Nephron progenitor cell (in vitro differentiated cells): ENCODE measurements at regions not wholly inside any gene's neighbourhood (a gene's known extent, or its start where the extent isn't known, plus 50 kb on each side); places are given as distances from the start of the nearest gene placed in this dataset.

Source experiments
- DNase-seq: peaks from one replicate; pipeline ENCODE4 v3.0.0; 2021
- H3K27ac Mint-ChIP-seq: 2 replicates; pipeline ENCODE4 v1.8.0; 2021; ENCODE audit warnings: mild to moderate bottlenecking, moderate library complexity, mixed read lengths
- H3K27me3 Mint-ChIP-seq: 2 replicates; pipeline ENCODE4 v1.8.0; 2021; ENCODE audit warnings: mild to moderate bottlenecking, low read depth, mixed read lengths; ENCODE audit not compliant: poor library complexity
- H3K36me3 Mint-ChIP-seq: 2 replicates; pipeline ENCODE4 v1.8.0; 2021; ENCODE audit warnings: low read depth, mixed read lengths
- H3K4me1 Mint-ChIP-seq: 2 replicates; pipeline ENCODE4 v1.8.0; 2021; ENCODE audit warnings: mixed read lengths
- H3K4me3 Mint-ChIP-seq: 2 replicates; pipeline ENCODE4 v1.8.0; 2021; ENCODE audit warnings: mild to moderate bottlenecking, moderate library complexity, mixed read lengths
- H3K9me3 Mint-ChIP-seq: 2 replicates; pipeline ENCODE4 v1.8.0; 2021; ENCODE audit warnings: mild to moderate bottlenecking, moderate library complexity, mixed read lengths
- TF ChIP-seq, protein P1 (sequence below): fragments of 200-600 bp; sonication (generic); IDR thresholded peaks from 2 replicates; pipeline ENCODE4 v1.5.0; 2021; ENCODE audit warnings: antibody characterized with exemption

DNA sequence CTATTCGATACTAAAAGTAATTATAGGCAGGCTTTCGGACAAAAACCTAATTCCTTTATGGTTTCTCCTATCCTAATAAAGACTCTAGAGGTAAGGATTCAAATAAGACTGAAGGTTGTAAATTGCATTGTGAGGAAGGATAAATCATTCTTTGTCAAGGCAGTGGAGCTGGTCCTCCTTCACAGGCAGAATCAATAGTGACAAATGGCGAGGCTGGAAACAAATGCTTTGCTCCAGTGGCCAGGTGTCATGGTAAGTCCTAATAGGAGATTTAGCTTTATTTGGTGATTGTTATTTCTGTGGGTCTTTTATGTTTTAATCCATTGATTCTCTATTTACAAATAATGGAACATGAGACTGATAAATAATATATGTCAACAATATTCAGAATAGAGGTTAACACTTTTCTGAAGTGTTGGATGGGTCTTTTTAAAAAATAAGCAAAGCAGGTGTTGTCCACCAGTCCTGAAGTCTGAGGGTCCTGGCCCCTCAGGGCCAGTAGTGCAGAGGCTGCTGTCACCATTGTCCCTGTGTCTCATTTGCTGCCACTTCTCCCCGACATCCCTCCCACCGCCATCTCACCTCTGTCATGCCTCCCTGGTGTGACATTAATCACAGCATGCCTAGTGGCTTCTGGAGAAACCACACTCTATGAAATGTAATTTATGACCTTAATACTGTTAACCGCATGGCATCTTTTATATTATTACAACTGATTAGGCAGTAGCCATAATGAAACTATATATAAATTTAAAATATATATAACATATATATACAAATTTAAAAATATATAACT lies 120.9 kb upstream of the MAGI3 start:
- TF ChIP-seq, protein P1, sequence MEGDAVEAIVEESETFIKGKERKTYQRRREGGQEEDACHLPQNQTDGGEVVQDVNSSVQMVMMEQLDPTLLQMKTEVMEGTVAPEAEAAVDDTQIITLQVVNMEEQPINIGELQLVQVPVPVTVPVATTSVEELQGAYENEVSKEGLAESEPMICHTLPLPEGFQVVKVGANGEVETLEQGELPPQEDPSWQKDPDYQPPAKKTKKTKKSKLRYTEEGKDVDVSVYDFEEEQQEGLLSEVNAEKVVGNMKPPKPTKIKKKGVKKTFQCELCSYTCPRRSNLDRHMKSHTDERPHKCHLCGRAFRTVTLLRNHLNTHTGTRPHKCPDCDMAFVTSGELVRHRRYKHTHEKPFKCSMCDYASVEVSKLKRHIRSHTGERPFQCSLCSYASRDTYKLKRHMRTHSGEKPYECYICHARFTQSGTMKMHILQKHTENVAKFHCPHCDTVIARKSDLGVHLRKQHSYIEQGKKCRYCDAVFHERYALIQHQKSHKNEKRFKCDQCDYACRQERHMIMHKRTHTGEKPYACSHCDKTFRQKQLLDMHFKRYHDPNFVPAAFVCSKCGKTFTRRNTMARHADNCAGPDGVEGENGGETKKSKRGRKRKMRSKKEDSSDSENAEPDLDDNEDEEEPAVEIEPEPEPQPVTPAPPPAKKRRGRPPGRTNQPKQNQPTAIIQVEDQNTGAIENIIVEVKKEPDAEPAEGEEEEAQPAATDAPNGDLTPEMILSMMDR, result no peak
- no peak overlapping the region for H3K4me3 Mint-ChIP-seq
- peak overlapping the region; percentile 75 for H3K27ac Mint-ChIP-seq
- peaks cover 27% of the 10 kb centered on the region for H3K4me1 Mint-ChIP-seq
- H3K27me3 Mint-ChIP-seq, result no peaks in the 10 kb centered on the region
- no peaks in the 10 kb centered on the region for H3K9me3 Mint-ChIP-seq
- H3K36me3 Mint-ChIP-seq, result no peaks in the 10 kb centered on the region
- peak; percentile 12 for DNase-seq

DNA sequence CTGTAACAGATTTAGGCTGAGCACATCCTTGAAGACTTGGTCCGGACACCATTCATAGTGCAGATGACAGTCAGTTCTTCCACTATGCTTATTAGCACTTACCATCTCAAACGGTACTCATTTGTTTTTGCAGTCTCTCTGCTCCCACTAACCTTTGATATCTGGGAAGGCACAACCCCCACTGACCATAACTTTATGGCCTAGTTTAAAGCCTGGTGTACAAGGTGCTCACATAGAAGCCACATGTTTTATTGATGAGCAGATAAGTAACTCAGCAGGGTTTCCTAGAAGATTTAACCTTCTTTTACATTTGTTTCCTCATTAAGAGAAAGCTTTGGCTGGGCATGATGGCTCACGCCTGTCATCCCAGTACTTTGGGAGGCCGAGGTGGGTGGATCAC lies 119.3 kb upstream of the MAGI3 start:
- no peaks in the 10 kb centered on the region for H3K36me3 Mint-ChIP-seq
- H3K4me3 Mint-ChIP-seq, result no peak overlapping the region
- peaks cover 27% of the 10 kb centered on the region for H3K4me1 Mint-ChIP-seq
- H3K27me3 Mint-ChIP-seq, result no peaks in the 10 kb centered on the region
- no peak overlapping the region for H3K27ac Mint-ChIP-seq
- TF ChIP-seq, protein P1, result no peak
- DNase-seq, result no peak
- H3K9me3 Mint-ChIP-seq, result no peaks in the 10 kb centered on the region

DNA sequence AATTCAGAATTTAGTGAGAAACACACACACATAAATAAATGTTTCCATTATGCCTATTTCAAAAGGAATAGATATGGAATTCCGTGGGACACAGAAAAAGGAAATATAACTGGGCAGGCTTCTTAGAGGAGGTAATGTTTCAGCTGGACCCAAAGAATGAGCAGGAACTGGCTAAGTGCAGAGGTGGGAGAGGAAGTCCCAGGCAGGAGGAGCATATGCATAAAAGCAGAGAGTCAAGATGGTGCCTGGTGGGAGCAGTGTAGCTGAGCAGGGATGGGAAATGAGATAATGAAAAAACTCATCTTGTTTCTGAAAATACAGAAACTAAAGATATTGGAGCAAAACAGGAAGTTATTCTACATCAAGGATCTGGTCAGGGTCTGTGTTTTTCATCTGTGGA lies 115.2 kb upstream of the MAGI3 start:
- H3K9me3 Mint-ChIP-seq, result no peaks in the 10 kb centered on the region
- TF ChIP-seq, protein P1, result no peak
- H3K27ac Mint-ChIP-seq, result no peak overlapping the region
- no peaks in the 10 kb centered on the region for H3K36me3 Mint-ChIP-seq
- no peak for DNase-seq
- H3K27me3 Mint-ChIP-seq, result no peaks in the 10 kb centered on the region
- H3K4me3 Mint-ChIP-seq, result no peak overlapping the region
- H3K4me1 Mint-ChIP-seq, result peaks cover 15% of the 10 kb centered on the region

- Mint-ChIP-seq H3K27ac (no peak overlapping the region), H3K27me3 (no peaks in the 10 kb centered on the region), H3K4me3 (no peak overlapping the region), H3K4me1 (peaks cover 10% of the 10 kb centered on the region), H3K9me3 (no peaks in the 10 kb centered on the region), H3K36me3 (no peaks in the 10 kb centered on the region)
- DNase-seq, result no peak
- TF ChIP-seq, protein P1, result no peak
Observed at GRCh38 chr1:113275691-113276090, 114.6 kb upstream of the MAGI3 start.

- Mint-ChIP-seq H3K9me3 (no peaks in the 10 kb centered on the region), H3K4me1 (peaks cover 6% of the 10 kb centered on the region), H3K27ac (no peak overlapping the region), H3K36me3 (no peaks in the 10 kb centered on the region), H3K27me3 (no peaks in the 10 kb centered on the region), H3K4me3 (no peak overlapping the region)
- TF ChIP-seq, protein P1, result no peak
- DNase-seq, result no peak
Observed at GRCh38 chr1:113276507-113276906, 113.8 kb upstream of the MAGI3 start.

DNA sequence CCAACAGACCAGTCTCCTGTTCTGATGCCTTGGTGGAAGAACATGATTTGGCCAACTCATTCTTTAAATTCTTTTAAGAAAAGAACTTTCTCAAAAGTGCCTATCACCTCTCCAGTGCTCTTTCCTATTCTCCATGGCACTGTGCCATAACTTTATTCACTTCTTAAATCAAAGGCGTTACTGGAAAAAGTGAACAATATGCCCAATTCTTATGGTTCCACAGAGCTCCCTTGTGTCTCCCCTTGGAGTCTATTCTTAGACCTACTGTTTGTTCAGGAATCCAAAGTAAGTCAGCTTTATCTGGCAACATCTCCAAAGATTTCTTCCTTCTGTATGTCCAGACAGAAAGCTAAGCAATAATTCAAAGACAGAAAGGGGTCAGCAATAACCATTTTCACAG lies 111.9 kb upstream of the MAGI3 start:
- Mint-ChIP-seq H3K4me1 (peaks cover 6% of the 10 kb centered on the region), H3K4me3 (no peak overlapping the region), H3K27me3 (no peaks in the 10 kb centered on the region), H3K9me3 (no peaks in the 10 kb centered on the region), H3K36me3 (no peaks in the 10 kb centered on the region), H3K27ac (no peak overlapping the region)
- TF ChIP-seq, protein P1, result no peak
- no peak for DNase-seq
